Tibial nerve (tissue), 4 donors: ENCODE measurements at regions not wholly inside any gene's neighbourhood (a gene's known extent, or its start where the extent isn't known, plus 50 kb on each side); places are given as distances from the start of the nearest gene placed in this dataset.

Experiments used
- DNase-seq, 2 donors: peaks; one replicate each; pipeline ENCODE4 v3.0.0-alpha.2; 2019; ENCODE audit warnings: low spot score in 2 of 2
- H3K27ac ChIP-seq, 4 donors: fragments of 200-600 bp; sonication (generic) in 3 of 4; one replicate each; pipeline ENCODE4 v1.5.1; 2017 to 2019; ENCODE audit warnings: mild to moderate bottlenecking in 1 of 4
- H3K27me3 ChIP-seq, 2 donors: fragments of 200-600 bp; sonication (generic) in 1 of 2; one replicate each; pipeline versions ENCODE4 v1.5.1 to v1.6.0; 2017 to 2019
- H3K36me3 ChIP-seq, 3 donors: fragments of 200-600 bp; sonication (generic); one replicate each; pipeline ENCODE4 v1.5.1; 2018 to 2019
- H3K4me1 ChIP-seq, 4 donors: fragments of 200-600 bp; sonication (generic) in 3 of 4; one replicate each; pipeline ENCODE4 v1.5.1; 2017 to 2019
- H3K4me3 ChIP-seq, 4 donors: fragments of 200-600 bp; sonication (generic) in 3 of 4; one replicate each; pipeline ENCODE4 v1.5.1; 2017 to 2019; ENCODE audit warnings: mild to moderate bottlenecking in 1 of 4, moderate library complexity in 1 of 4
- H3K9me3 ChIP-seq, 4 donors: fragments of 200-600 bp; sonication (generic) in 3 of 4; one replicate each; pipeline ENCODE4 v1.5.1; 2017 to 2019
- EP300 ChIP-seq, 2 donors: sonication (generic); formaldehyde crosslinking; IDR thresholded peaks; one replicate each; pipeline ENCODE4 v1.6.1; 2017; ENCODE audit warnings: antibody characterized with exemption in 2 of 2, mild to moderate bottlenecking in 1 of 2
- POLR2A ChIP-seq, 2 donors: fragments of 450-650 bp; IDR thresholded peaks; one replicate each; pipeline ENCODE4 v1.6.1; 2017; ENCODE audit warnings: antibody characterized with exemption in 2 of 2, mild to moderate bottlenecking in 2 of 2, moderate library complexity in 2 of 2
- WGBS, 2 donors: methylation state at CpG; one replicate each; pipeline ENCODE4 v1.1.5; 2018; 5-methylcytosine and 5-hydroxymethylcytosine counted together
- TF ChIP-seq, protein P1 (sequence below), 5 experiments: fragments of 200-600 bp in 3 of 5; fragments of 450-650 bp in 2 of 5; sonication (generic) in 3 of 5; IDR thresholded peaks; one replicate each; pipeline ENCODE4 v1.5.1; 2016 to 2019; ENCODE audit warnings: antibody characterized with exemption in 5 of 5, mild to moderate bottlenecking in 3 of 5, moderate library complexity in 2 of 5

DNA sequence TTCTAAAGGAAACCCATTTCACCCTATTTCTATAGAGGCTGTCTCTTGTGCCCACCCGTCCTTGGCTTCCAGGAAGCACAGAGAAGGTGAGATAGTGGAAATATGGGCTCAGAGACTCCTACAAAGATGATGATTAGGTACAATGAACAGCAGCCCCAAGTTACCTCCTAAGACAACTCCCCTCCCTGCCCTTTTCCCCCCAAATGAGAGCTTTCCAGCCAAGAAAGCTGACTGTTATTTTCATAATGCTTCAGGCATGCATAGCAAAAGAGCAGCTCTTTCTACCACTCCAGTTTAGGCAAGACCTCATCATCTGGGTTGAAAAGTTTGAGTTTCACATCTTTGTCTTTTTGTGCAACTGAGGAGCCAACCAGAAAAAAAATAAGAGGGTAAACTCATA, 248.8 kb upstream of the ADAMTS9 start:
- Histone ChIP-seq H3K27me3 (no peaks in the 10 kb centered on the region), H3K4me1 (peaks cover 0 to 21% (median 4%) of the 10 kb centered on the region in 4 donors), H3K4me3 (no peak overlapping the region), H3K27ac (peak overlapping the region in 2 of 4 donors; percentile 14 to 64), H3K36me3 (peaks cover 0 to 5% (median 0%) of the 10 kb centered on the region in 3 donors), H3K9me3 (peaks cover 0 to 17% (median 2%) of the 10 kb centered on the region in 4 donors)
- TF ChIP-seq, protein P1, sequence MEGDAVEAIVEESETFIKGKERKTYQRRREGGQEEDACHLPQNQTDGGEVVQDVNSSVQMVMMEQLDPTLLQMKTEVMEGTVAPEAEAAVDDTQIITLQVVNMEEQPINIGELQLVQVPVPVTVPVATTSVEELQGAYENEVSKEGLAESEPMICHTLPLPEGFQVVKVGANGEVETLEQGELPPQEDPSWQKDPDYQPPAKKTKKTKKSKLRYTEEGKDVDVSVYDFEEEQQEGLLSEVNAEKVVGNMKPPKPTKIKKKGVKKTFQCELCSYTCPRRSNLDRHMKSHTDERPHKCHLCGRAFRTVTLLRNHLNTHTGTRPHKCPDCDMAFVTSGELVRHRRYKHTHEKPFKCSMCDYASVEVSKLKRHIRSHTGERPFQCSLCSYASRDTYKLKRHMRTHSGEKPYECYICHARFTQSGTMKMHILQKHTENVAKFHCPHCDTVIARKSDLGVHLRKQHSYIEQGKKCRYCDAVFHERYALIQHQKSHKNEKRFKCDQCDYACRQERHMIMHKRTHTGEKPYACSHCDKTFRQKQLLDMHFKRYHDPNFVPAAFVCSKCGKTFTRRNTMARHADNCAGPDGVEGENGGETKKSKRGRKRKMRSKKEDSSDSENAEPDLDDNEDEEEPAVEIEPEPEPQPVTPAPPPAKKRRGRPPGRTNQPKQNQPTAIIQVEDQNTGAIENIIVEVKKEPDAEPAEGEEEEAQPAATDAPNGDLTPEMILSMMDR (IDR thresholded peaks at IDR 0.05), result no peak
- TF ChIP-seq POLR2A (IDR thresholded peaks at IDR 0.05), result no peak
- no peak for TF ChIP-seq EP300 (IDR thresholded peaks at IDR 0.05)
- DNase-seq, result no peak
- WGBS, 2 donors, result 41 to 58% methylated on average over 1 of the region's 1 CpG

DNA sequence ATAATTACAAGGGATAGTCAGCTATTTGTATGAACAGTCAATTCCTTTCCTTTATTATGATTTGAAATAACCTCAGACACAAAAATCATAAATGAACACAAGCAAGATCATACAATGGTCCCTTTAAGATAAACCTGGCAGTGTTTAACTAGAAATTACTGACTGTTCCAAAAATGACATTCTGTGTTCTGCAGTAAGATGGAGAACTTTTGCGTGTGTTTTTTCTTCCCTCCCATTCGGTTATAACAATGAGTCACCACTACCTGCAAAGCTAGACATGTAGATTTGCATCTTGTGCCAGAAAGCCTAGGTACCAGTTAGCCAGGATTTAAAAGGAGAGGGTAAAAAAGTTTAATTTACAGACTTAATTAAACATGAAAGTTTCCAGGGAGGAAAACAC, 248.2 kb upstream of the ADAMTS9 start:
- 14 to 23% methylated on average over 2 of the region's 2 CpGs for WGBS, 2 donors
- peaks cover 0 to 26% (median 4%) of the 10 kb centered on the region in 4 donors for H3K4me1 ChIP-seq
- TF ChIP-seq POLR2A (IDR thresholded peaks at IDR 0.05) (no peak), EP300 (IDR thresholded peaks at IDR 0.05) (no peak)
- TF ChIP-seq, protein P1 (IDR thresholded peaks at IDR 0.05), result no peak
- peak overlapping the region in 2 of 4 donors; percentile 14 to 64 for H3K27ac ChIP-seq
- no peak for DNase-seq
- peaks cover 0 to 17% (median 2%) of the 10 kb centered on the region in 4 donors for H3K9me3 ChIP-seq
- H3K27me3 ChIP-seq, result no peaks in the 10 kb centered on the region
- H3K36me3 ChIP-seq, result peaks cover 0 to 5% (median 0%) of the 10 kb centered on the region in 3 donors
- H3K4me3 ChIP-seq, result no peak overlapping the region

DNA sequence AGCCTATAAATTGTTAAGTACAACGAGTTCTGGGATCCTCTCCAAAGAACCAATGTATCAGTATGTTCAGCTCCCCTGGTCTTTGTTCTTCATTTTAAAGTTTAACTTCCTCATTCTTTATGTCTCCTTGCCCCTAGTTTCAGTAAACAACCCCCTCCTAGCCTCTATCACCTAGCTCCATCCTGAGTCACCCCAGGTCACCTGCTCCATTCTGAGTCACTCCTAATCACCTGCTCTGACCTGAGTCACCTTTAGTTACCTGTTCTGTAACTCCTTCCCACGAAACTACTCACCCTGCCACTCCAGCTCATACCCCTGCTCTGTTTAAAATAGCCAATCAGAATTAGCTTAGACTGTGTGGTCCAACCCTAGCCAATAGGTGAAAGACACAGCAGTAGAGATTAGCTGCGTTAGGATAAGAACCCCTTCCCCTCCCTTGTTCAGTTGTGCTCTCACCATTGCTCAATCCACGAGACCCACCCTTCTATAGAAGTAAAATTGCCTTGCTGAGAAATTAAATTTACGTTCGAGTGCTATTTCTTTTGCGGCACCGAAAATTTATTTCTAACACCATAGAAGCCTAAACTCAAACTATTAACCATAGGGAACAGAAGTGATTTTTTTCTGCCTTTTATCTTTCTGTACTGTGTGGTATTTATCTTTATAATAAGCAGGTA, 245.0 kb upstream of the ADAMTS9 start:
- Histone ChIP-seq H3K27me3 (no peaks in the 10 kb centered on the region), H3K4me1 (peaks cover 0 to 26% (median 4%) of the 10 kb centered on the region in 4 donors), H3K4me3 (no peak overlapping the region), H3K27ac (no peak overlapping the region), H3K36me3 (peaks cover 0 to 5% (median 0%) of the 10 kb centered on the region in 3 donors), H3K9me3 (peaks cover 0 to 17% (median 2%) of the 10 kb centered on the region in 4 donors)
- DNase-seq, result no peak
- TF ChIP-seq, protein P1 (IDR thresholded peaks at IDR 0.05), result no peak
- TF ChIP-seq POLR2A (IDR thresholded peaks at IDR 0.05), result no peak
- no peak for TF ChIP-seq EP300 (IDR thresholded peaks at IDR 0.05)
- 79 to 91% methylated on average over 7 to 8 of the region's 8 CpGs for WGBS, 2 donors

DNA sequence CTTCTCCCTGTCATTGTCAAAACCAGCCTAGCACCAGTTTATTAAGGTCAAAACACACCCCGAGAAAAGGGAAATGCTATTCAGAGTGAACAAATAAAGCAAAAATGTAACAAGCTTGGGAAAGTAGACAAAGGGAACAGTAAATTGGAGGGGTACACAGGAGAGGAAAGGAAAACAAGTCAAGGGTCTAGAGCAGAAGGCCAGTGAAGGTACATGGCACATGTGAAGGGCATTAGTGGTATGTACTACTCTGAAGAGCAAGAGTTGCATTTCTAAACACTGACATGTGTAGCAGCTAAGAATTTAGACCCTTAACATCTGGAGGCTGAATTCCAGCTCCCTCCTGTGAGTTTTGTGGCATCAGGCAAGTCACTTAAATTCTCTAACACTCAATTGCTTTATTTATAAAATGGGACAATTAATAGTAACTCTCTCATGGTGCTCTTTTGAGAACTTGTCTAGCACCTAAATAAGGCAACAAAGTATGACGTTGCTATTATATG, 244.3 kb upstream of the ADAMTS9 start:
- no peak overlapping the region for H3K4me3 ChIP-seq
- H3K36me3 ChIP-seq, result peaks cover 0 to 5% (median 0%) of the 10 kb centered on the region in 3 donors
- no peaks in the 10 kb centered on the region for H3K27me3 ChIP-seq
- H3K9me3 ChIP-seq, result peaks cover 0 to 17% (median 2%) of the 10 kb centered on the region in 4 donors
- H3K4me1 ChIP-seq, result peaks cover 0 to 26% (median 4%) of the 10 kb centered on the region in 4 donors
- no peak for DNase-seq
- TF ChIP-seq POLR2A (IDR thresholded peaks at IDR 0.05), result no peak
- TF ChIP-seq EP300 (IDR thresholded peaks at IDR 0.05), result no peak
- TF ChIP-seq, protein P1 (IDR thresholded peaks at IDR 0.05), result no peak
- H3K27ac ChIP-seq, result no peak overlapping the region
- 54 to 55% methylated on average over 2 of the region's 2 CpGs for WGBS, 2 donors

DNA sequence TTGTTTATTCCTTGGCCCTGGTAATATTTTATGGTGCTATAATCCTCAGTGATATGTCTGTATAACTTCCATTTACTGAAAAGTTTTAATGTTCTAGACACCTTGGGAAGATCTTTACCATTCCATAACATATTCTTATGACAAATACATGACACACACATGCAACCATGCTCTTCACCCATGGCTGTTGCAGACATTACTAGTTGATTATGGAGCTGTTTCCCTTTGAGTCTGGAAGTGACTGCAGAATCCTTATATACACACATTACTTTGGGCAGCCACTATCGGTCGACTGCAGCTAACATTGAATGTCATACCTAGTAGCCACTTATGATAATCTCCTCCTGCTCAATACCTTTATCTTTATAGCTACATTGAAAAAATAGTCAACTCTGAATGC, 243.1 kb upstream of the ADAMTS9 start:
- Histone ChIP-seq H3K4me3 (no peak overlapping the region), H3K36me3 (peaks cover 0 to 5% (median 0%) of the 10 kb centered on the region in 3 donors)
- TF ChIP-seq, protein P1 (IDR thresholded peaks at IDR 0.05), result no peak
- TF ChIP-seq EP300 (IDR thresholded peaks at IDR 0.05) (no peak), POLR2A (IDR thresholded peaks at IDR 0.05) (no peak)

More for the DNA sequence above, 243.1 kb upstream of the ADAMTS9 start:
- H3K27me3 ChIP-seq, result no peaks in the 10 kb centered on the region
- no peak for DNase-seq
- H3K4me1 ChIP-seq, result peaks cover 0 to 14% (median 0%) of the 10 kb centered on the region in 4 donors
- WGBS, 2 donors, result 93% methylated on average over 2 of the region's 2 CpGs
- peaks cover 0 to 17% (median 2%) of the 10 kb centered on the region in 4 donors for H3K9me3 ChIP-seq
- H3K27ac ChIP-seq, result no peak overlapping the region
